ENCODE measurements at regions not wholly inside any gene's neighbourhood (a gene's known extent, or its start where the extent isn't known, plus 50 kb on each side); places are given as distances from the start of the nearest gene placed in this dataset.
"Not testable (repeated sequence)": the region's sequence is repeated elsewhere in the genome, so short reads cannot be mapped to it uniquely, and the experiment has no call there.

GRCh38 chr4:91653067-91653466 is 650.7 kb upstream of the GRID2 start:
- no peak for DNase-seq

DNA sequence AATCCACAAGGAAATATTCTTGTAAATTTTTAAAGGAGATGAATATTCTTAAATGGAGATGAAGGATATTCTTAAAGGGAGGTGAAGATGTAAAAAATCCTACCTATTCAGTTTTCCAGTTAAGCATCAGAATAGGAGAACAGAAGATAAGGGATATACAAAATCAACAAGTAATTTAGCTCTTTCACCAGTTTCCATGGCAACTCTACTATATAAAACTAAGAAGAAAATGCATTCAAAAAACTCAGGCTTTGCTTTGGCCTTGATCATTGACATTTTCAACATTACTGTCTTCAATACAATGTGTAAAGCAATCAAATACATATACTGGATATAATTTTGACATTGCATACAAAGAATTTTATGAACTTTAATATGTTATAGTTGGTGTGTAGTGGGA is 622.7 kb upstream of the GRID2 start:
- DNase-seq = no peak

GRCh38 chr4:91681544-91681943 is 622.2 kb upstream of the GRID2 start:
- DNase-seq = no peak

- no peak for DNase-seq
Measured at GRCh38 chr4:91684955-91685354, 618.8 kb upstream of the GRID2 start.

GRCh38 chr4:91688413-91688812 is 615.4 kb upstream of the GRID2 start:
- no peak for DNase-seq

DNA sequence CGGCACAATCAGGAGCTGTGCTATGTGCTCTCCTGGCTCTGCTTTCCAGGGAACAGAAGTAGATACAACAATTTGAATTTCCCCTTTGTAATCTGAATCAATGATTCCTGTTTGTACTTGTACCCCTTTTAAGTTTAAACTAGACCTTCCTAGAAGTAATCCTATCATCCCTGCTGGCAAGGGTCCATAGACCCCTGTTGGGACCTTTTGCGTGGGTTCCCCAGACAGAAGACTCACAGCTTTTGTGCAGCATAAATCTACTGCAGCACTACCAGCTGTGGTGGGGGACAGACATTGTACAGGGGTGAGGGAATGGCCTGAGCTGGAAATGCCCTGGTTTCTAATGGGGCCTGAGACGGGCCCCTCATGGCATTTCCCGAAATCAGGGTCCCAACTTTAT is 604.1 kb upstream of the GRID2 start:
- not testable (repeated sequence) for DNase-seq

- DNase-seq = no peak
Measured at GRCh38 chr4:91729851-91730250, 573.9 kb upstream of the GRID2 start.

DNA sequence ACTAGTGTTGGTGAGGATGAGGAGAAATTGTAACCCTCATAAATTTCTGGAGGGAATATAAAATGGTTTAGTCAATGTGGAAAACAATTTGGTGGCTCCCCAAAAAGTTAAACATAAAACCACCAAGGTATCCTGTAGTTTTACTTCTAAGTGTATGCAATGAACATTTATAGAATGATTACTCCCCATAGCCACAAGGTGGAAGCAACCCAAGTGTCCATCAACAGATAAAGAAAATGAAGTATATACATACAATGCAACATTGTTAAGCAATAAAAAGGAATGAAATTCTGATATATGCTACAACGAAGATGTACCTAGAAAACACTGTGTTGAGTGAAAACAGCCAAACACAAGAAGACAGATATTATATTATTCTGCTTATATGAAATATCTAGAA is 569.1 kb upstream of the GRID2 start:
- DNase-seq = no peak

- not testable (repeated sequence) for DNase-seq
Measured at GRCh38 chr4:91738831-91739230, 564.9 kb upstream of the GRID2 start.

- no peak for DNase-seq
Measured at GRCh38 chr4:91746551-91746950, 557.2 kb upstream of the GRID2 start.

- DNase-seq = no peak
Measured at GRCh38 chr4:91751961-91752360, 551.8 kb upstream of the GRID2 start.

- DNase-seq = no peak
Measured at GRCh38 chr4:91754716-91755115, 549.0 kb upstream of the GRID2 start.

DNA sequence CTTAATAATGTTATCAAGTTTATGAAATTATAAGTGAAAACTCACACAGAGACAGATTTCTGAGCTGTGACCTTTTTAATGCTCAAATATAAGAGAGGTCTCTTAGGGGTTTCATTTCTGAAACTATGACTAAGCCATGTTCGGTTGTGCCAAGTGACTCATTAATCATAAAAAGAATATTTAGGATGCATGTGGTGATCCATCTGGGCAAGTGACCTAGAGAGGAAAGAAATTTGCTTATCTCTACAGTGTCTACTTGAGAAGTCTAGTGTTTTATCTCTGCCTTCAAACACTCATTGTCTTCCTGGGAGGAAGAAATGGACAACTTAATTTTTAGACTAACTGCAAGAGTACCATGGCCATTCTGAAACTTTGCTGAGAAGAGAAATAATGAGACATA is 545.3 kb upstream of the GRID2 start:
- DNase-seq = no peak

DNA sequence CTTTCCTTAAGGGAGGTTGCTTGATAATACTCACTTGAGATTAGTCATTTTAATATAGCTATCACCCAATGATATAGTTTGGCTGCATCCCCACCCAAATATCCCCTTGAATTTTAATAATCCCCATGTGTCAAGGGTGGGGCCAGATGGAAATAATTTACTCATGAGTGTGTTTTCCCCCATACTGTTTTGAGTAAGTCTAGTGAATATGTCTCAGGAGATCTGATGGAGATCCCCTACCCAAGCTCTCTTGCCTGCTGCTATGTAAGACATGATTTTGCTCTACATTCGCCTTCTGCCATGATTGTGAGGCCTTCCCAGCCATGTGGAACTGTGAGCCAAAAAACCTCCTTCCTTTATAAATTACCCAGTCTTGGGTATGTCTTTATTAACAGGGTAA is 539.7 kb upstream of the GRID2 start:
- DNase-seq = no peak

DNA sequence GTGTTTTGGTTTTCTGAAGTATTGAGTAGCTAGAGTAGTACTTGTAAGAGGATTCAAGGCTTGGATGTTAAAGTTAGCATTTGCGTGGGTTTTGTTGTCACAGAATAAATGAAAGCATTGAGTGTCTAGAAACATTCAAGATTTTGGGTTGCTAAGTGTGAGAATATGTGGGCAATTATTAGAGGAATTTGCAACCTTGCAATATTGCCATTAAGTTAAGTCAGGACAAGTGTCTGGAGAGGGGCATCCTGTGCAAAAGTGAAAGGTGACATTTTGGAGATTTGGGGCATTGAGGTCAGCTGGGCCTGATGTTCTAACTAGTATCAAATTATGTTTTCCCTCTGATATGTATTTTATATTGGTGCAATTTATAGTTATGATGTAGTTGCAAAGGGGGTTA is 533.9 kb upstream of the GRID2 start:
- no peak for DNase-seq

- DNase-seq = not testable (repeated sequence)
Measured at GRCh38 chr4:91791631-91792030, 512.1 kb upstream of the GRID2 start.

GRCh38 chr4:91795947-91796346 is 507.8 kb upstream of the GRID2 start:
- no peak for DNase-seq

- no peak for DNase-seq
Measured at GRCh38 chr4:91812319-91812718, 491.4 kb upstream of the GRID2 start.

- no peak for DNase-seq
Measured at GRCh38 chr4:91824773-91825172, 479.0 kb upstream of the GRID2 start.

GRCh38 chr4:91826186-91826585 is 477.6 kb upstream of the GRID2 start:
- DNase-seq = no peak

DNA sequence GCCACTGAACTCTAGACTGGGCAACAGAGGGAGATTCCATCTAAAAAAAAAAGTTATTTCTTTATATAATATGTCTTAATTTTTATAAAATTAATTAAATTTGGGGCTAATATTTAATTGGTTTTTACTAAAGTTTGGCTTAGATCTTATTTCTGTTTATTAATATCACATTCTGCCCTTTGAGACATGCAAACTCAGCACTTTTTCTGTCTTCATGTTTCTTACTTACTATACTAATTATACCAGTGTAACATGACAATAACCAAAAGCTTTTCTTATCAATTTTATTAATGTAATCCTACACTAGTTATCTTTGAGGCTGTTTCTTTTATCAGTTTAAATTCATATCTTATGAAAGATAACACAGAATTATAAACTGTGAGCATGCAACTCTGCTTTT is 475.9 kb upstream of the GRID2 start:
- DNase-seq = no peak

- no peak for DNase-seq
Measured at GRCh38 chr4:91829531-91829930, 474.2 kb upstream of the GRID2 start.

- no peak for DNase-seq
Measured at GRCh38 chr4:91830681-91831395, 472.9 kb upstream of the GRID2 start.

DNA sequence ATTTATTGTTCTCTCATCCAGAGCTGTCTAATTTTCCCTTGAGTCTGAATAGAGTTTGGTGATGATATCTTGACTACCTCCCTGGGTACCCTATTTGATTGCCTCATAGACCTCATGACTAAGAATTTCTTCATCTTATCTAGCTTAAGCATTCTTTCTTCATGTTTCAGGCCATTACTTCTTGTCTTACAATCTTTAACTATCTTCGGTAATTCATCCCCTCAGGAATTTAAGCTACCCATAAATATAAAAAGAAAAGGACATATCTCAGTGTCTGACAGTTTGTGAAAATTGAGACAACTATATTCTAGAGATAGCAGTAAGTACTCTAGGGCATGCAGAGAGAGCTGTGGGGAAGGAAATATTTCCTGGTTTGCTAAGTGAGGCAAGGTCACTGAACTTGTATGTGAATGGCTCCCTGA is 466.1 kb upstream of the GRID2 start:
- no peak for DNase-seq

DNA sequence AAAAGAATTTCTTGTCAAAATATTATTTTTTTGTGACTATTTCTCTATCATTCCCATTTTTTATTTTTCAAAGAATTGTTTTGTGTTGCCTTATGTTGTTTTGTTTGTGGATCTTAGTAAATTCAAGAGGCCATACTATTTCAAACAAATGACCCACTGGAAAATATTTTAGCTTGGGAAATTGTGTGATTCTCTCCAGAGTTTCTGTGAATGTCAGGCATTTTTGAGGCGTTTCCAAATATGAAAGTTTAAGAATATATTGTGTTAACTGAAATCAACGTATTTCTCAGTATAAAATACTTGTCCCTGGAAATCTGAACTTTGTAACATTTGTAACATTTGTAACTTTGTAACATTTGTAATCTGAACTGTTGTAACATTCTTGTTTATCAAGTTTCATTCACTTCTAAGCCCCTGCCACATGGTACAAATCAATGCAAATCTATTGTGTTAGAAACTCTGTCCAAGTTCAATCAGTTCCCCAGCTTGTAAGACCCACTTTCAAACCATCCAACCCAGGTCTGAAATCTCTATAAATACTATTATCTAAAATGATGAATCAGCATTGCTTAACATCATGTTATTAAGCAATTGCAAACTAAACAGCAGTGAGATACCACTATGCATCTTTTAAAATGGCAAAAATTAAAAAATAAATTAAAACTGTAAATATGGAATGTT is 465.4 kb upstream of the GRID2 start:
- DNase-seq = no peak
